GM21526 (cell line): ENCODE measurements at regions not wholly inside any gene's neighbourhood (a gene's known extent, or its start where the extent isn't known, plus 50 kb on each side); places are given as distances from the start of the nearest gene placed in this dataset.

Source experiments
- ATAC-seq: cut with Tn5 transposase; IDR thresholded peaks from one replicate; pipeline ENCODE4 v1.9.1; 2021; ENCODE audit warnings: moderate library complexity; ENCODE audit not compliant: unreplicated experiment, low FRiP score

DNA sequence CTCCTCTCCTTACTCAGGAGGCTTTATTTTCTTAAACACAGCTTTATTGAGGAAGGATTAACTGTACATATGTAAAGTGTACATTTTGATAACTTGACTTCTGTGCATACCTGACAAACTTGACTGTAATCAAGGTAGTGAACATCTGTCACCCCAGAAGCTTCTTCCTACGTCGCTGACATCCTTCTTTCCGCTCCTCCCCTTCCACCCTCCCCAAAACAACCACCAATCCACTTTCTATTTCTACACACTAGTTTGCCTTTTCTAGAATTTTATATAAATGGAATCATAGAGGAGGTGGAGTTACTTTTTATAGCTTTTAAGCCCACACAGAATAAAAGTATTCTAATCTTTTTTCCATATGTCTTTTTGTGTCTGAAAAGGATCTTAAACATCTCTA is 225.2 kb upstream of the RBFOX1 start:
- ATAC-seq = no peak

DNA sequence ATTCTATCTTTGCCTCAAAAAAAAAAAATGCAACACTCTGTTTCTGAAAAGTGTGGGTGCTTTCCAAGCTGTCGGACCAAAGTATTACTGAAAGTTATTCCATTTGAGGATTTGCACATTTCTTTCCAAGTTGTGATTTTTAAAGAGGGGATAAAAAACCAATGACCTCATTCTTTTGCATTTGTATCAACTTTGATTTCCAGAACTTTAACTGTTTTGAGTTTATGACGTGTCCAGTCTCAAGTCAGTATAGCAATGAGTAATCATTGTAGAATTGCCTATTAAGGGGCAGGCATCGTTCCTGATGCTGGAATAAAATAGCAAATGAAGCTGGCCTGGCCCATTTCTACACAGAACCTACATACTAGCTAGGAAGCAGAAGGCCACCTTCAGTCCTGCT is 229.6 kb upstream of the RBFOX1 start:
- no peak for ATAC-seq

DNA sequence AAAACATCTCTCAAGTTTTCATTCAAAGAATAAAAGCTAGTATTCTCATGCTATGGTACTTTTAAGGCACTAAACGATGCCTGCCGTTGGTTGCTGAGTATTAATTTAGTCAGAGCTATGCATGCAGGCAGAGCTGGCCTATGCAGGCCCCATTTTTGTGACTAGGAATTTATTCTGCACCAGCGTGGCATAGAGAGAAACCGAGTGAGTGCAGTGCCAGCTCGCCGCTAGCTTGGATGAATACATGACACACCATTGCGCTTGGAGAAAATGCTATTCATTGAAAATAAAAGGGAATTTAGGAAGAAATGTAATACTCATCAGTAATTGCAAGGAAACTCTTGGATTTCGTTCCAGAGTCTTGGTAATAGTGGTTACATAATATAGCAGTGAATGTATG is 231.6 kb upstream of the RBFOX1 start:
- ATAC-seq = no peak

DNA sequence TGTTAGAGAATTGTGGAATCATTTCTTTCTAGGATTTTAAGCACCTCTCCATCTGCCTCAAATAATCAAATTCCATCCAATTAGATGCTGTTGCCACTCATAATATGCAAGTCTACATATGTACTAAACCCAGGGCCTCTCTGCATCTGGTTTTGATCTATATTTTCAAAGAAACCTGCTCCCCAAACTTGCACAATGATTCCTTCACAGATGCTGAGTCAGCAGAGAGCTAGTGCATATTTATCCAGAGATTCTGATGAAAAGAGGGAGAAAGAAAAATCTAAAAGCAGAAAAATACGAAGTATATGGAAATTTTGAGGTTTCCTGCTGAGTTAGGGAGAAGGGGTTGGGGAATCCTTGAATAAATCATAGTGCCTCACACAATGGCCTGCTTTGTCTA is 235.1 kb upstream of the RBFOX1 start:
- ATAC-seq = no peak

DNA sequence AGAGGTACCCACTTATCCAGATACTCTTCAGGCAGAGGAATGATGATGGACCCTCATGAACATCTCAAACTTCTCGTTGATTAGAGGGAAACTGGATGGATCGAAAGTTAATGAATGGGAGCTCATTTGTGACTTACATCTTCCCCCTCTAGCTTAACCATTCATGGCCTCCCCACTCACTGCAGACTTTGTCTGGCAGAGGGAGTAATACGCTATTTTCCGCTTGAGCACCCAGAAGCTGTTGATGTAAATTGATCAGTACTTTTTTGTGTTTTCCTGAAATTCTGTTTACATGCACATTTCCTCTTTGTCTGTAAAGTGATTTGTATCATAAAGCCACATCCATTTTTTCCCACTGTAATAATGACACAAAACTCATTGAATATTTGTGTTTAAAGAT is 239.1 kb upstream of the RBFOX1 start:
- no peak for ATAC-seq

DNA sequence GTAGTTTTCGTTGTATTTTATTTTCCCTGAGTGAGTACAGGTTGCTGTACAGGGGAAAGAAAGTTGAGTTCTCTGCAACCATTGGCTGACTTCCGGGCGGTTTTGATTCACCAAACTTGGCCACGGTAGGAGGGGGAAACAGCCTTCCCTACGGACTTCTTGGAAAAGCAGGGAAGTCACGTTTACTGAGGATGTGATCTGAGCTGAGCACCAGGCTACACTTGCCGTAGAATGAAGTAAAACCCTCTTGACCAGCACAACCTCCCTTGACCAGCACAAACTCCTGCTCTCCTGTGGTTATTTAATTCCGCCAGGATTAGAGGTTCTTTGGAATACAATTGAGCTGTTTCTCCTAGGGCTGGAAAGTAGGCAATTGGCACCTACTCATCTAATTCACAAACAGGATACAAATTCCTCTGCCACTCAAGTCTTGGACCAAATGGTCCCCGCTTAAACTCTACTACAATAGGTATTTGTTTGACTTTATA is 242.0 kb upstream of the RBFOX1 start:
- ATAC-seq = no peak

DNA sequence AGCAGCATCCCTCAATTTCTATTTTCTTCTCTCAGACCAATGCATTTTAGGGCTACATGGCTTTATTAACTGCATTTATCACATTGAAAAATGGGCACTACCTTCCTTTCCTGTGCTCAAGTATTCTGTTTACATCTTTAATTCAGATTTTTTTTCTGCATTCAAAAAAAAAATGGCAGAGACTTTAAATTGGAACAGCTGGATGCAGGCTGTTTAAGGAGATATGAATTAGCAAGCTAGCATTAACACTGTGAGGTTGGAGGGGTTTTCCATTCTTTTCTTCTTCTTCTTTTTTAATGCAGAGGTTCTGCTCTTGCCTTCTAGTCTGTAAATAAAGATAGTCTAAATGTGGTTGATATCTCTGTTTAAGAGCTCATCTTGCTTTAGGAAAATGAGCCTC is 242.9 kb upstream of the RBFOX1 start:
- no peak for ATAC-seq

DNA sequence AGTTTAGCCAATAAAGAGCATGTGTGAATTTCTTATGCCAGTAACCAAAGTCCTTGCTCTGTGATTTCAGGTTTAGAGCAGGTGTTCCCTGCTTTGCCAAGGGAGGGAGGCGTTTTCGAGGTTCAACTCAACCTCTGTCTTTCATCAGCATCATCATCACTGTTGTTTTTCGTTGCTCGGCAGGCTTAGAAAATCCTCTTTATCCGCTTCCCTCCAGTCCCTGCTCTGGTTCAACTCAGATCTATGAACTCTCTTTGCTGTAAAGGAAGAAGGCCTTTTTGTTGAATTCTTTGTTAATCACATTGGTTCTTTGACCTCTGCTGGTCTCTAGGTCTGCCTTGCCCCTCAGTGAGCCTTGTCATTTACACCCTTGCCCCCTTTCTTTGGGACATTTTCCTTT is 243.9 kb upstream of the RBFOX1 start:
- ATAC-seq = no peak

DNA sequence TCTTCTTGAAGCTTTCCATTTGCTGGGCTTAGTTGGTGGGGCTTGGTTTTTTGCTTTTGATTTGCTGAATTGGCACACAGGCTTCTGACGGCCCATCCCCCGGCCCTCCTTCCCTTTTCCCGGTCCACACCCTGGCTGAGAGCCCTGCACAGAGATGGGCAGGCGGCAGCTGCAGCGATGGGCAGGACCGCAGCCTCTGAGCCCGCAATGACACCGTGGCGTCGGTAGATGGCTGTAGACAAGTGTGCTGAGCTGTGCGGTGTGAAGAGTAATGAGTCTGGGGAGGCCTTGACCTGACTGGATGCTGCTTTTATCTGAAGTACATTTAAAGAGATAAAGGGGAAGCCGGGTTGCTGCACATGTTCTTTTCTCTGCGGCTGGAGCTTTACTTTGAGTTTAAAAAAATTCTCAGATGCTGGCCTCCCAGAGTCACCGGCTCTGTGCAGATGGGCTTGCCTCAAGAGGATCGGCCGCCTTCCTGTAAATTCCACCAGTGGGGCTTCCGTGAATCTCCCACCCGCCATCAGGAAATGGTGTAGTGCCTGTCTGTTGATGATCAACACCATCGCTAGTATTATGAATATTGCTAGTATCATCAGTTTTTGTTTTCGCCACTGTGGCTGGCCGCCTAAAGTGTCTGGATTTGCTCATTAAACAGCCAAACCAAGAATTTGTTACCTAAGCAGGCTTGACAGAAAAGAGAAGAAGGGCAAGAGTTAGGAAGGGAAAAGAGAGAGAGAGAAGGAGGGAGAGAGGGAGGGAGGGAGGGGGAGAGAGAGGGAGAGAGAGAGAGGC is 245.6 kb upstream of the RBFOX1 start:
- ATAC-seq = no peak

DNA sequence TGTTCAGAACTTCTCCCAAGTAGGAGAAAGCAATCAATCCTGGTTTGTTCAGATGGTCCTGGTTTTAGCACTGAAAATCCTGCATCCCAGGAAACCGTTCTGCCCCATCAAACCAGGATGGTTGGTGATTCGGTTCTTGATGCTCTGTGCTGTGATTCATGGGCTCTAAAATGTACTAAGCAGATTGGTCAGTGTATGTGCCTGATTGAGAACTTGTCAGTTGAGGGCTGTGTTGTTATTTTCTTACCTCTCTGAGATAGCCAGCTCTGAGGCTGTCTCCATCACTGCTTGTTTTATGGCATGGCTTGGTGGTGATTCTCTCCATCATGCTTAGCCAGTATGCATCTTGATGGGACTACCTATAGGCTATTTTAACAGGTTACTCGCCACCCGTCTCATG is 246.9 kb upstream of the RBFOX1 start:
- no peak for ATAC-seq

DNA sequence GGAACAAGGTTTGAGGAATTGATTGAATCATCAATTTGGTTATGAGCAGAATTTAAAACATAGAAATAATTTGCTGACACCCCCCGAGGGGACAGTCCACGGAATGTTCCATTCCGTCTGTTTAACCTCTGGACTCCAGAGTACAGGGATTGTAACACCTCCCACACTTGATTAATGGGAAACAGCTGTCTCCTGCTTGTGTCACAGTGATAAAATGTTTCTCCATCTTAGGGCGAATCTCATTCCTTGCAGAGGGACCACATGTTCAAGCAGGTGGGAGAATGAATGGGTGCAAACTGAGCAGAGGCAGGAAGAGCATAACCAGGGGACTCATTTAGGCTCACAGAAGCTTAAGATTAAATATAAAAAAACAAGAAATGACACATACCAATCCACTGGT is 249.5 kb upstream of the RBFOX1 start:
- no peak for ATAC-seq

DNA sequence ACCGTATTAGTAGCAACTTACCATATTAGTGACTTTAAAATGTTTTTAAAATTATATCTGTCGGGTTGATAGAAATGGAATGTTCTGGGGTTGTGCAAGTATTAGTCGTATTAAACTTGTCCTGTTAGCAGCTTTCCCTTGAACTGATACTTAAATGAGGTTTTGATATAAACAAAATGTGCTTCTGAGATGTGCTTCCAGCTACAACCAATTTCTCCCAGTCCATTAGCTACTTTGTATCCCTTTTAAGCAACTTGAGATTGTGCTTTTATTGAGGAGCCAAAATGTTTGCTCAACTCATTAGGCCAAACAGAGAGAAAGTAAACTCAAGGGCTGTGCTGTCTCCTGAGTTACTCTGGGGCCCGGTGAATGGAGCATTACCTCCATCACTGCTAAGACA is 255.0 kb upstream of the RBFOX1 start:
- ATAC-seq = no peak

DNA sequence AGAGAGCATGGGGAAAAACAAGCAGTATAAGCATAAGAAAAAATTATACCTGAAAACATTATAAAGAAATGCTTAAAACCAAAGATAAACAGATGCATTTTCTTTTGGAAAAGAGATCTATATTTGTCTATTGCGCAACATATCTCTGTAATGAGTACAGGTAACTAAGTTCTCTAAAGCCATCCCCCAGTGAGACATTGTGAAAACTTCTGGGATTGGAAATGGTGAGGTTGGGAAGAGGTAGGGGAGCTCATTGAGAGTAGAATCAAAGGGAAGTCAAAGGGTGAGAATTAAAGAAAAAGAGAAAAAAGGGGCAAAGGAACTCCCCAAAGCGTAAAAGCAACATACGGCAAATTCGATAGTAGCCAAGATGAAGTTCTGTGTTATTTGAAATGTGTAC is 257.9 kb upstream of the RBFOX1 start:
- ATAC-seq = no peak

DNA sequence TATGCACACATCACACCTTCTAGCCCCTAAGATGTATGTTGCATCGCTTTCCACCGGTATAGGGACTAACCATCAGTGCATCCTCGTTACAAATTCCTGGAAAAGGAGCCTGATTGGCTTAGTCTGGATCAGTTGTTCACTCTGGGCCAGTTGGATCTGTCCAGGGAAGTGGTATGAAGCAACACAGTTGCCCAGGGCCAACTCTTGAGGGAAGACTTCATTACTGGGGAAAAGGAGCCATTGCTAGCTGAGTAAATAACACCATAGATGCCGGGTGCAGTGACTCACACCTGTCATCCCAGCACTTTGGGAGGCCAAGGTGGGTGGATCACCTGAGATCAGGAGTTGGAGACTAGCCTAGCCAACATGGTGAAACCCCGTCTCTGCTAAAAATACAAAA is 275.2 kb upstream of the RBFOX1 start:
- no peak for ATAC-seq

DNA sequence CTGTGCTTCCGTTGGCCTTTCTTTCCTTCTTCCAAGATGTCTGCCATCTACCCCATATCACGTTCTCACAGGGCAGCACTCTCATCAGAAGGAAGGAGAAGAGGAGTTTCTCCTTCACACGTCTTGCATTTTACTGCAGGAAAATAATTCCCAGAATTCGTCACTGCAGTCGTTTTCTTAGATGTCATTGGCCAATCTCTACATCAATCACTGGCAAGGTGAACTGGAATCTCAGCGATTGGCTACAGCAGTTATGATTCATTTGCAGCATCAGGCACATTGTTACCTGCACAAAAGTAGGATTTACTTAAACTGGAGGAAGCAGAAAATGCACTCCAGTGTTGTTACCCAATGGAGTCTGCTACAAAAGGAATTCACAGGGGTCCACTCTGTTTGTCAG is 277.2 kb upstream of the RBFOX1 start:
- no peak for ATAC-seq

DNA sequence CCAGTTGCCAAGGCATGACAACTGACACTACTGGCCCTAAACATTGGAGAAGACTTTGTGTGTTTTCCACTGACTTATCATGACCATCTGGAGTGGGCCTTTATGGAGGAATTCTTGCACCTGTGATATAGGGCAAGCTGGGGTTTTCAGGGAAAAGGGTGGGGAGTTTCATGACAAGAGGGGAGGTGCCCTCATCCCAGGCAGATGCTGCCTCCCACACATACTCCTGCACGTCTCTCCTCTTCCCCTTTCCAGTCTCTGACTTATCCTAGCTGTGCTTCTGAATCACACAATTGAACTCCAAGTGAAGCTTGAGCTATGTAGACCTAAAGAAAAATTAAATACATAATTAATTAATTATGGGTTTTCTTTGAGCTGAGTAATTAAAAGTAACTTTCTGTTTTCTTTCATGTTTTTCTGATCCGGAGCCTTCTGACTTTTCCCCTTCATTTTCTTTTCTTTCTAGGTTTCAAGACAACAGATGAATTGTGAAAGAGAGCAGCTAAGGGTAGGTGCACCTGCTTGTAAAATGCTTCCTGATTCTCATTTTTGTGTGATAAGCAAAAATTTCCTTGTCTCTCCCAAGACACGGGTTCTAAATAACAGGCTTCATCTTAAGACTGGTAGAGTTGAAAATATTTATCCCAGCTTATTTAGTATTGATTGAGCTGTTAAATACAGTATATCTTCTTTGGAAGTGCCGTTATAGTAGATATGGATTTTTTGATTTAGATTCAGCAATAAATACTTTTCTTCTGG is 280.9 kb upstream of the RBFOX1 start:
- no peak for ATAC-seq

DNA sequence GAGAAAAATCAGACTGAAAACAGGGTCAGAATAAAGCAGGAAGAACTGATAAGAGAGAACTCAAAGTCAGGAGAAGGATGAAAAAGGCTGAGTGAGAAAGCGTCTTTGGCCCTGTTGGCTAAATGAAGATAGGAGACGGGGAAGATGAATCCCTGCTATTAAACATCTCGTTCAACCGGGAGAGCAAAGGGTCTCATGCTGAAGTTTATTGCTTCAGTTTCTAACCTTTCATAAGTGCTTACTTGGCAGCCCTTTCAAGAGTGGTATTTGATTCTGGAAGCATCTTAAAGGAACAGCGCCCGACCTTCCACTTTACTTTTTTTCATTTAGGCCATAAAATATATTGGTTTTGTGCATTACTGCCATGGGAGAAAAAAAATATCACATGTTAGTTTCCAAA is 288.3 kb upstream of the RBFOX1 start:
- no peak for ATAC-seq

DNA sequence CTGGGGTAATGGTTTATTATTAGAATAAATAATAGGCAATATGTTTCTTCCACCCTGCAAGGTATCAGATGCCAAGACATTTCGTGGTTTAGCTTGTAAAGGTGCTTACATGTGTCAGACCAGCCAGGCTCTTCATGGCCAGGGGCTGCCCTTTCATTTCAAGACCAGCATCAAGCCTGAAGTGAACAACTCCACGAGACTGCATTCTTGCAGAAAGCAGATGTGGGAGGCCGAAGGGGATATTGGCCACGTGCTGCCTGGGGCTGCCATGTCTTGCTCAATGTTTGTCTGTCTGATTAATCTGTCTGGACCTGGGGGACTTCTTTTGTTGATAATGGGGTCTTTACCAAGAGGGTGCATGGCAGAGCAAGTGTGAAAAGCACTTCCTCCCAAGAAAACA is 294.2 kb upstream of the RBFOX1 start:
- ATAC-seq = no peak

DNA sequence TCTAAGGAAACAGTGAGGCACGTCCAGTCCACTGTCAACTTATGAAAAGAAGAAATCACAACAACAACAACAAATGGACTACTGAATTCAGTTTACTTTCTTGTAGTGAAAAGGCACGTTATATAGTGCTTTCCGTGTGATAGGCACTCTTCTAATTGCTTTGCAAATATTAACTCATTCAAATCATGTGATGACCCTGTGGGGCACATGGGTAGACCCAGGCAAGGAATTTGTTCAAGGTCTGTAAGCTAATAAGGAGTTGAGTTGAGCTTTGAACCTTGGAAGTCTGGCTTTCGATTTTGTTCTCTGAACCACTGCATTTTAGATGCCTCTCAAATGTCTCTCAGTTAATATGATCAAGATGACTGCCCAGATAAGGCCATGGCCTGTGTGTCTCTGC is 295.1 kb upstream of the RBFOX1 start:
- ATAC-seq = no peak

DNA sequence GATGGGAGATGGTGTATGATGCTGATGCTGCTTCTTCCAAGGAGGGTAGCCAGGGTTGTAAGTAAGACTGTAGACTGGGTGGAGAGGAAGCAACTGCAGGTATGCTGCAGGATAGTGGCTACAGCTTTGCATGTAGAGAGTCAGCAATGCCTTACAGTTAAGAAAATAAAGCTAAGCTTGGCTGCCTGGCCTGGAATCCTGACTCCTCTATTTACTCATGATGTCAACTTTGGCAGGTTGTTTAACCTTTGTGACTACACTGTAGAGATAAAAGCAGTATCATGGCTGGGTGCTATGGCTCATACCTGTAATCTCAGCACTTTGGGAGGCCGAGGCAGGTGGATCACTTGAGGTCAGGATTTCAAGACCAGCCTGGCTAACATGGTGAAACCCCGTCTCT is 301.6 kb upstream of the RBFOX1 start:
- no peak for ATAC-seq

DNA sequence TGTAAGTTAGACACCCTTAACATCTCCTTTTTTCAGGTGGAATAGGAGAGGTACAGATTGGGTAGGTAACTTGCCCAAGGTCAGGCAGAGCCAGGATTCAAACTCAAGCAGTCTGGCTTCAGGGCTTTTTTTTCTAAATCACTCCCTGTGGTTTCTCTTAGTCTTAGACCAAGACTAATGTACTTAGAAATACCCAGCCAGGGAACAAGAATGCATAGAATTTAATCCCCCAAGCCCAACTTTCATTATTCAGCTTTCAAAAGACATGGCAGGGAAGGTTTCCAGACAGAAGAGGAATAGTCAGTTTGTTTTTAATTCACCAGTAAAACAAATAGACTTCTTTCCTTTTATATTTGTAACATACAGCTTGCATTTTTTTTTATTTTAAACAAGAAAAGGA is 305.2 kb upstream of the RBFOX1 start:
- no peak for ATAC-seq

DNA sequence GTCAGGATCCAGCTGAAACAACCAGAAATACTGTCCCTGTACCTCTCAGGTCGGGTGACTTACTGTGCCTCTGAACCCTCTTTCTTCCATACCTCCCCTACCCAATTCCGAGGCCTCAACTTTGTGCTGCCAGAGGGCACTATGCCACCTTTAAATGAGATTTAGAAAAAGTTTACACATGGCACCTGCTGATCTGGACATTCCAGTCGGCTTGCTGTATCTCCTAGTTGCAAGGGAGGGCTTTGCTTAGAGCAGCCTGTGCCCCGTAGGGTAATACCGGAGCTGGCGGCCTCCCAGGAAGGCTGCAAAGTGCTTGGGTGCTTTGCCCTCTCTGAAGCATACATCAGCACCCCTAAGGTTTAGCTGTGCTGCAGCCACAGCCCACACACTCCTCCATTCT is 306.0 kb upstream of the RBFOX1 start:
- no peak for ATAC-seq
